ENCODE measurements at regions not wholly inside any gene's neighbourhood (a gene's known extent, or its start where the extent isn't known, plus 50 kb on each side); places are given as distances from the start of the nearest gene placed in this dataset.

DNA sequence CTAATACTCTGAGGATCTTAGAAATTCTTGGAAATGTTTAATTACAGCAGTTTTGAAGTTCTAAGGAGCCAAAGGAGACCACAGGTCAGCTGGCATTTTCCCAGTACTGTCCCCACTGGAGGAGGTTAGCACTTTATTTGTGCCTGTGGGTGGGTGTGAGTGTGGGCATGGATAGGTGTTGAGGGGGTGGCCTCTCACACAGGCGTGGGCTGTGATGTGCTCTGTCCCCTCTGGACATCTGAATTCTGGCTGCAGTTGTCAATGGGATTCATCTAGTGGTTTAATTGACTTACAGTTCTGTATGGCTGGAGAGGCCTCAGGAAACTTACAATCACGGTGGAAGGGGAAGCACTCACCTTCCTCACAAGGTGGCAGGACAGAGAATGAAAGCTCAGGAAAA, 135.4 kb upstream of the NAMPT start:
- TF ChIP-seq REST (IDR thresholded peaks at IDR 0.05; ENCODE audit: low read depth) (no peak), RAD21 (IDR thresholded peaks at IDR 0.05; ENCODE audit: low read depth) (no peak), EP300 (IDR thresholded peaks at IDR 0.05; ENCODE audit: borderline replicate concordance) (no peak), CEBPB (IDR thresholded peaks at IDR 0.05) (no peak), EGR1 (IDR thresholded peaks at IDR 0.05) (no peak), YY1 (IDR thresholded peaks at IDR 0.05; ENCODE audit: low read depth) (no peak)
- TF ChIP-seq, protein P1, sequence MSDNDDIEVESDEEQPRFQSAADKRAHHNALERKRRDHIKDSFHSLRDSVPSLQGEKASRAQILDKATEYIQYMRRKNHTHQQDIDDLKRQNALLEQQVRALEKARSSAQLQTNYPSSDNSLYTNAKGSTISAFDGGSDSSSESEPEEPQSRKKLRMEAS (IDR thresholded peaks at IDR 0.05) = no peak
